ENCODE measurements at regions not wholly inside any gene's neighbourhood (a gene's known extent, or its start where the extent isn't known, plus 50 kb on each side); places are given as distances from the start of the nearest gene placed in this dataset.

- H3K4me1 ChIP-seq (ENCODE audit: control insufficient read depth, insufficient read depth, low read length) = peaks cover 12% of the 10 kb centered on the region; the same call in 1 of the 2 replicates
- H3K9me3 ChIP-seq (ENCODE audit: control insufficient read depth, insufficient read depth, low read length) = no peaks in the 10 kb centered on the region
- no peak overlapping the region for H3K27ac ChIP-seq (ENCODE audit: low read depth, low read length)
- no peaks in the 10 kb centered on the region for H3K27me3 ChIP-seq (ENCODE audit: control insufficient read depth, insufficient read depth, low read length)
- no peak overlapping the region for H3K9ac ChIP-seq (ENCODE audit: low read depth, low read length)
- no peaks in the 10 kb centered on the region for H3K36me3 ChIP-seq (ENCODE audit: control insufficient read depth, insufficient read depth, low read length)
- H3K4me3 ChIP-seq (ENCODE audit: low read depth, low read length) = no peak overlapping the region
Measured at GRCh38 chr1:81496349-81496748, 304.4 kb upstream of the ADGRL2 start.

- no peak overlapping the region for H3K27ac ChIP-seq (ENCODE audit: low read depth, low read length)
- H3K9me3 ChIP-seq (ENCODE audit: control insufficient read depth, insufficient read depth, low read length) = no peaks in the 10 kb centered on the region
- peaks cover 12% of the 10 kb centered on the region; the same call in 1 of the 2 replicates for H3K4me1 ChIP-seq (ENCODE audit: control insufficient read depth, insufficient read depth, low read length)
- no peak overlapping the region for H3K4me3 ChIP-seq (ENCODE audit: low read depth, low read length)
- H3K27me3 ChIP-seq (ENCODE audit: control insufficient read depth, insufficient read depth, low read length) = no peaks in the 10 kb centered on the region
- no peak overlapping the region for H3K9ac ChIP-seq (ENCODE audit: low read depth, low read length)
- H3K36me3 ChIP-seq (ENCODE audit: control insufficient read depth, insufficient read depth, low read length) = no peaks in the 10 kb centered on the region
Measured at GRCh38 chr1:81493102-81493869, 307.4 kb upstream of the ADGRL2 start.

- Histone ChIP-seq H3K27me3 (ENCODE audit: control insufficient read depth, insufficient read depth, low read length) (no peaks in the 10 kb centered on the region), H3K27ac (ENCODE audit: low read depth, low read length) (no peak overlapping the region), H3K36me3 (ENCODE audit: control insufficient read depth, insufficient read depth, low read length) (no peaks in the 10 kb centered on the region), H3K9me3 (ENCODE audit: control insufficient read depth, insufficient read depth, low read length) (no peaks in the 10 kb centered on the region), H3K4me1 (ENCODE audit: control insufficient read depth, insufficient read depth, low read length) (peaks cover 12% of the 10 kb centered on the region; the same call in 1 of the 2 replicates), H3K9ac (ENCODE audit: low read depth, low read length) (no peak overlapping the region), H3K4me3 (ENCODE audit: low read depth, low read length) (no peak overlapping the region)
Measured at GRCh38 chr1:81492628-81493027, 308.1 kb upstream of the ADGRL2 start.

GRCh38 chr1:81490614-81491013 is 310.1 kb upstream of the ADGRL2 start:
- no peaks in the 10 kb centered on the region for H3K36me3 ChIP-seq (ENCODE audit: control insufficient read depth, insufficient read depth, low read length)
- H3K27ac ChIP-seq (ENCODE audit: low read depth, low read length) = no peak overlapping the region
- no peaks in the 10 kb centered on the region for H3K9me3 ChIP-seq (ENCODE audit: control insufficient read depth, insufficient read depth, low read length)
- peaks cover 8% of the 10 kb centered on the region; the same call in 1 of the 2 replicates for H3K4me1 ChIP-seq (ENCODE audit: control insufficient read depth, insufficient read depth, low read length)
- no peak overlapping the region for H3K9ac ChIP-seq (ENCODE audit: low read depth, low read length)
- no peak overlapping the region for H3K4me3 ChIP-seq (ENCODE audit: low read depth, low read length)
- H3K27me3 ChIP-seq (ENCODE audit: control insufficient read depth, insufficient read depth, low read length) = no peaks in the 10 kb centered on the region

GRCh38 chr1:81489372-81489934 is 311.3 kb upstream of the ADGRL2 start:
- H3K27me3 ChIP-seq (ENCODE audit: control insufficient read depth, insufficient read depth, low read length) = no peaks in the 10 kb centered on the region
- no peaks in the 10 kb centered on the region for H3K9me3 ChIP-seq (ENCODE audit: control insufficient read depth, insufficient read depth, low read length)
- H3K4me1 ChIP-seq (ENCODE audit: control insufficient read depth, insufficient read depth, low read length) = peaks cover 8% of the 10 kb centered on the region; the same call in 1 of the 2 replicates
- no peak overlapping the region for H3K27ac ChIP-seq (ENCODE audit: low read depth, low read length)
- no peaks in the 10 kb centered on the region for H3K36me3 ChIP-seq (ENCODE audit: control insufficient read depth, insufficient read depth, low read length)
- H3K9ac ChIP-seq (ENCODE audit: low read depth, low read length) = no peak overlapping the region
- no peak overlapping the region for H3K4me3 ChIP-seq (ENCODE audit: low read depth, low read length)

GRCh38 chr1:81484284-81484683 is 316.4 kb upstream of the ADGRL2 start:
- no peaks in the 10 kb centered on the region for H3K36me3 ChIP-seq (ENCODE audit: control insufficient read depth, insufficient read depth, low read length)
- no peak overlapping the region for H3K27ac ChIP-seq (ENCODE audit: low read depth, low read length)

DNA sequence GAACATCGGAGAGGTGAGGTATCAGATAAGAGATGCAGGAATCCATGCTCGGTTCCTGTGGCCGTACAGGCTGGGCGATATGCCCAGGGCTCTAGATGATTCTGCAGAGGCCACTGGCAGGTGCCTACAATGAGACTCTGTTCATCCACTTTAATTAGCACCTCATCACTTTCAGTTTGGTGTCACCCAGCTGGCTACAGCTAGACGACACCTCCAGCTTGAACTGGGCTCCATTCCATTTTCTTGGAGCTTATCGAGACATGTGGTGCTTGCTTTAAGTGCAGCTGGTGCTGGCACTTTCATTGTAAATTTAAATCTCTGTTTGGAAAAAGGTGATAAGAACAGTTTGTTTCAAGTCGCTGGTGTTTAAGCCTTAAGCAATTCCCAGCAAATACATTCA is 322.5 kb upstream of the ADGRL2 start:
- H3K27me3 ChIP-seq (ENCODE audit: control insufficient read depth, insufficient read depth, low read length) = no peaks in the 10 kb centered on the region

More at GRCh38 chr1:81484284-81484683, 316.4 kb upstream of the ADGRL2 start:
- H3K4me1 ChIP-seq (ENCODE audit: control insufficient read depth, insufficient read depth, low read length) = no peaks in the 10 kb centered on the region
- H3K4me3 ChIP-seq (ENCODE audit: low read depth, low read length) = no peak overlapping the region
- H3K9ac ChIP-seq (ENCODE audit: low read depth, low read length) = no peak overlapping the region
- no peaks in the 10 kb centered on the region for H3K27me3 ChIP-seq (ENCODE audit: control insufficient read depth, insufficient read depth, low read length)
- no peaks in the 10 kb centered on the region for H3K9me3 ChIP-seq (ENCODE audit: control insufficient read depth, insufficient read depth, low read length)

DNA sequence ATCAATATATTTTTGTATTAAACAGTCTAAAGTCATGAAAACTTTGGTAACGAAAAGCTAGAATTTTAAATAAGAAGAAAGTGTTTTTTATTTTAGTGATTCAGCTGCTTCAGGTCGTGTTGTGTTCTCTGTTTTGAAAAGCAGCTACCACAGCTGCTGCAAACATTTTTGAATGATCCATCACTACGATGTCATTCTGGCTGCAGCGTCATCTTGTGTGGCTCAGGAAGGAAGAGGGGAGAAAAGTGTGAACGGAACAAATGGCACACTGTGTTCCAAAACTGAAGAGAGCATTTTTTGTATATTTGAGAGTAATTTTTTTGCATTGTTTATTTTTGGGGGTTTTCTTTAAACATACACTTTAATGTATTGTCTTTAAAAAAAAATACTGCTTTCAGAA is 323.0 kb upstream of the ADGRL2 start:
- H3K4me1 ChIP-seq (ENCODE audit: control insufficient read depth, insufficient read depth, low read length) = no peaks in the 10 kb centered on the region; the same call in 1 of the 2 replicates
- no peak overlapping the region for H3K27ac ChIP-seq (ENCODE audit: low read depth, low read length)
- no peak overlapping the region for H3K9ac ChIP-seq (ENCODE audit: low read depth, low read length)
- no peak overlapping the region for H3K4me3 ChIP-seq (ENCODE audit: low read depth, low read length)
- H3K27me3 ChIP-seq (ENCODE audit: control insufficient read depth, insufficient read depth, low read length) = no peaks in the 10 kb centered on the region
- H3K9me3 ChIP-seq (ENCODE audit: control insufficient read depth, insufficient read depth, low read length) = no peaks in the 10 kb centered on the region
- H3K36me3 ChIP-seq (ENCODE audit: control insufficient read depth, insufficient read depth, low read length) = no peaks in the 10 kb centered on the region

More for the DNA sequence above, 322.5 kb upstream of the ADGRL2 start:
- no peak overlapping the region for H3K9ac ChIP-seq (ENCODE audit: low read depth, low read length)
- no peaks in the 10 kb centered on the region for H3K4me1 ChIP-seq (ENCODE audit: control insufficient read depth, insufficient read depth, low read length)
- no peak overlapping the region for H3K27ac ChIP-seq (ENCODE audit: low read depth, low read length)
- H3K9me3 ChIP-seq (ENCODE audit: control insufficient read depth, insufficient read depth, low read length) = no peaks in the 10 kb centered on the region
- H3K4me3 ChIP-seq (ENCODE audit: low read depth, low read length) = no peak overlapping the region
- H3K36me3 ChIP-seq (ENCODE audit: control insufficient read depth, insufficient read depth, low read length) = no peaks in the 10 kb centered on the region

- peaks cover 4% of the 10 kb centered on the region for H3K4me1 ChIP-seq (ENCODE audit: control insufficient read depth, insufficient read depth, low read length)
- no peak overlapping the region for H3K27ac ChIP-seq (ENCODE audit: low read depth, low read length)
- no peaks in the 10 kb centered on the region for H3K27me3 ChIP-seq (ENCODE audit: control insufficient read depth, insufficient read depth, low read length)
- no peak overlapping the region for H3K4me3 ChIP-seq (ENCODE audit: low read depth, low read length)
- no peaks in the 10 kb centered on the region for H3K36me3 ChIP-seq (ENCODE audit: control insufficient read depth, insufficient read depth, low read length)
- H3K9me3 ChIP-seq (ENCODE audit: control insufficient read depth, insufficient read depth, low read length) = no peaks in the 10 kb centered on the region
- no peak overlapping the region for H3K9ac ChIP-seq (ENCODE audit: low read depth, low read length)
Measured at GRCh38 chr1:81472387-81472786, 328.3 kb upstream of the ADGRL2 start.

- Histone ChIP-seq H3K27me3 (ENCODE audit: control insufficient read depth, insufficient read depth, low read length) (no peaks in the 10 kb centered on the region), H3K4me3 (ENCODE audit: low read depth, low read length) (no peak overlapping the region), H3K27ac (ENCODE audit: low read depth, low read length) (no peak overlapping the region), H3K9me3 (ENCODE audit: control insufficient read depth, insufficient read depth, low read length) (no peaks in the 10 kb centered on the region), H3K4me1 (ENCODE audit: control insufficient read depth, insufficient read depth, low read length) (peaks cover 8% of the 10 kb centered on the region), H3K9ac (ENCODE audit: low read depth, low read length) (no peak overlapping the region), H3K36me3 (ENCODE audit: control insufficient read depth, insufficient read depth, low read length) (no peaks in the 10 kb centered on the region)
Measured at GRCh38 chr1:81471255-81471654, 329.5 kb upstream of the ADGRL2 start.

DNA sequence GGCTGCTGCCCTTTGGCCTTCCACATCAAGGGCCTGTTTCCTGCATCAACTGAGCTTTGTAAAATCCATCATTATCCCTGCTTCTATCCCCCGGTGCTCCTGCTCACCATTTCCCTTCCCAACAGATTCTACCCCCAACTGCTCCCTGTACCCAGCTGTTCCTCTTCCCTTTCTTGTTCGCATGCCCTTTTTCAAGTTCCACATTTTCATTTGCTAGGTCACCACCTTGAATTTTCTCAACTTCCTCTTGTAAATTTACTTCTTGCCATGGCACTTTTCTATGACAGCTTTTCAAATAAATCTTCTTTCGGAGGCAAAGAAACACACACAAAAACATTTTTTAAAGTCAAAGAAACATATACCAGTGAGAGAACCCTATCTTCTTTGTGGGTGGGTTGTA is 330.5 kb upstream of the ADGRL2 start:
- no peaks in the 10 kb centered on the region for H3K27me3 ChIP-seq (ENCODE audit: control insufficient read depth, insufficient read depth, low read length)

More for the DNA sequence above, 330.5 kb upstream of the ADGRL2 start:
- H3K4me1 ChIP-seq (ENCODE audit: control insufficient read depth, insufficient read depth, low read length) = peaks cover 8% of the 10 kb centered on the region
- H3K36me3 ChIP-seq (ENCODE audit: control insufficient read depth, insufficient read depth, low read length) = no peaks in the 10 kb centered on the region
- no peak overlapping the region for H3K4me3 ChIP-seq (ENCODE audit: low read depth, low read length)
- no peaks in the 10 kb centered on the region for H3K9me3 ChIP-seq (ENCODE audit: control insufficient read depth, insufficient read depth, low read length)
- H3K9ac ChIP-seq (ENCODE audit: low read depth, low read length) = no peak overlapping the region
- H3K27ac ChIP-seq (ENCODE audit: low read depth, low read length) = no peak overlapping the region

Data from HUES48 (cell line).